ENCODE measurements at regions not wholly inside any gene's neighbourhood (a gene's known extent, or its start where the extent isn't known, plus 50 kb on each side); places are given as distances from the start of the nearest gene placed in this dataset.

DNA sequence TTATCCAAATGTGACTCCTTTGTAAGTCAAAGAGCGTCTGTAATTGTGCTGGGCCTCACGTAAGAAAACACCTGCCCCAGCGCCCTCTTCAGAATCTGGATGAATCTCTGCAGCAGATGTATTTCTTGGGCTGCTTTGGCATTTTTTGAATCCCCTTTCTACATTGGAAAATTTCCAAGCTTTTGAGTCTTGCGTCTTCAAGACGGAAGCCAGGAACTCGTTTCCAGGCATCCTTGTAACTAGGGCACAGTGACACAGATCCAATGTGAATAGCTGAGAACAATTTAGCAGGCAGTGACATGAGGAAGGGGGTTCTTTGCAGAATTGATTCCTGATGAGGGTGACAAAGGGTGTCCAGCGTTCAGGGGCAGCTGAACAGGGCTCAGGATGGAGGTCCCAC lies 862.3 kb downstream of the TYW1 start:
- ChIA-PET CTCF (no interaction called here), POLR2A (no interaction called here)
- WGBS (ENCODE audit: insufficient coverage) = 71% methylated on average over 4 of the region's 7 CpGs
- Histone ChIP-seq H3K9me3 (no peaks in the 10 kb centered on the region), H3K4me3 (ENCODE audit: control insufficient read depth in 1 of 2, extremely low read depth in 1 of 2, low read length in 1 of 2) (no peak overlapping the region), H3K27ac (ENCODE audit: low read length) (no peak overlapping the region), H3K4me1 (ENCODE audit: control insufficient read depth in 1 of 2, extremely low read depth in 1 of 2, insufficient read depth in 2 of 2, low read length in 2 of 2) (no peaks in the 10 kb centered on the region), H3K27me3 (replicated peaks in 1 of 2; ENCODE audit: control insufficient read depth in 2 of 2, extremely low read depth in 1 of 2, insufficient read depth in 2 of 2, low read length in 1 of 2) (no peaks in the 10 kb centered on the region), H3K36me3 (ENCODE audit: control insufficient read depth in 2 of 2, extremely low read depth in 1 of 2, insufficient read depth in 1 of 2, low read length in 1 of 2) (no peaks in the 10 kb centered on the region)
- Mint-ChIP-seq H3K27me3 (no peaks in the 10 kb centered on the region), H3K27ac (no peak overlapping the region), H3K9me3 (peaks cover 19 to 45% (median 19%) of the 10 kb centered on the region in 3 donors), H3K4me3 (no peak overlapping the region), H3K36me3 (no peaks in the 10 kb centered on the region), H3K4me1 (no peaks in the 10 kb centered on the region)
- no peak for ATAC-seq (replicated peaks in 1 of 4)
- no peak for DNase-seq

DNA sequence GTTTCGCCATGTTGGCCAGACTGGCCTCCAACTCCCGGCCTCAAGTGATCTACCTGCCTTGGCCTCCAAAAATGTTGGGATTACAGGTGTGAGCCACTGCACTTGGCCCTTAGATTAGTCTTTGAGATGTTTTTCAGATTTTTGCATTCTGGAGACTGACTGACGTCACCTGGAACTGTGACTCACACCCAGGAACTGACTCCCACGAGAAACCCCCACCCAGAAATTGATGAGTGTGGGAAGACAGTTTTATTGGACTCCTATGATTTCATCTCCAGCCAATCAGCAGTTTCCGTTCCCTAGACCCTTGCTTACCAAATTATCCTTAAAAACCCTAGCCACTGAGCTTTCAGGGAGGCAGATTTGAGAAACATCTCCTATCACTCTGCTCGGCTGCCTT lies 867.3 kb downstream of the TYW1 start:
- no peaks in the 10 kb centered on the region for H3K27me3 Mint-ChIP-seq
- ChIA-PET CTCF (no interaction called here), POLR2A (no interaction called here)
- peaks cover 3% of the 10 kb centered on the region for H3K9me3 ChIP-seq
- no peak overlapping the region for H3K27ac ChIP-seq (ENCODE audit: low read length)
- no peak for DNase-seq
- 100% methylated on average over 2 of the region's 6 CpGs for WGBS (ENCODE audit: insufficient coverage)
- ATAC-seq (replicated peaks in 1 of 4) = no peak
- H3K4me3 Mint-ChIP-seq = no peak overlapping the region
- H3K36me3 Mint-ChIP-seq = no peaks in the 10 kb centered on the region
- H3K9me3 Mint-ChIP-seq = peaks cover 10 to 35% (median 20%) of the 10 kb centered on the region in 3 donors
- no peaks in the 10 kb centered on the region for H3K4me1 ChIP-seq (ENCODE audit: control insufficient read depth in 1 of 2, extremely low read depth in 1 of 2, insufficient read depth in 2 of 2, low read length in 2 of 2)
- H3K27ac Mint-ChIP-seq = no peak overlapping the region
- no peaks in the 10 kb centered on the region for H3K36me3 ChIP-seq (ENCODE audit: control insufficient read depth in 2 of 2, extremely low read depth in 1 of 2, insufficient read depth in 1 of 2, low read length in 1 of 2)
- no peaks in the 10 kb centered on the region for H3K27me3 ChIP-seq (replicated peaks in 1 of 2; ENCODE audit: control insufficient read depth in 2 of 2, extremely low read depth in 1 of 2, insufficient read depth in 2 of 2, low read length in 1 of 2)
- no peak overlapping the region for H3K4me3 ChIP-seq (ENCODE audit: control insufficient read depth in 1 of 2, extremely low read depth in 1 of 2, low read length in 1 of 2)
- H3K4me1 Mint-ChIP-seq = no peaks in the 10 kb centered on the region

- ChIA-PET POLR2A (no interaction called here), CTCF (no interaction called here)
- no peak overlapping the region for H3K27ac Mint-ChIP-seq
- no peaks in the 10 kb centered on the region for H3K27me3 Mint-ChIP-seq
- H3K36me3 Mint-ChIP-seq = no peaks in the 10 kb centered on the region
- Histone ChIP-seq H3K4me1 (ENCODE audit: control insufficient read depth in 1 of 2, extremely low read depth in 1 of 2, insufficient read depth in 2 of 2, low read length in 2 of 2) (no peaks in the 10 kb centered on the region), H3K36me3 (ENCODE audit: control insufficient read depth in 2 of 2, extremely low read depth in 1 of 2, insufficient read depth in 1 of 2, low read length in 1 of 2) (no peaks in the 10 kb centered on the region), H3K27ac (ENCODE audit: low read length) (no peak overlapping the region), H3K27me3 (replicated peaks in 1 of 2; ENCODE audit: control insufficient read depth in 2 of 2, extremely low read depth in 1 of 2, insufficient read depth in 2 of 2, low read length in 1 of 2) (no peaks in the 10 kb centered on the region), H3K4me3 (ENCODE audit: control insufficient read depth in 1 of 2, extremely low read depth in 1 of 2, low read length in 1 of 2) (no peak overlapping the region), H3K9me3 (peaks cover 3% of the 10 kb centered on the region)
- peaks cover 22 to 34% (median 27%) of the 10 kb centered on the region in 3 donors for H3K9me3 Mint-ChIP-seq
- no peak for ATAC-seq (replicated peaks in 1 of 4)
- no peak overlapping the region for H3K4me3 Mint-ChIP-seq
- H3K4me1 Mint-ChIP-seq = no peaks in the 10 kb centered on the region
- no peak for DNase-seq
Observed at GRCh38 chr7:67866054-67866453, 869.4 kb downstream of the TYW1 start.

DNA sequence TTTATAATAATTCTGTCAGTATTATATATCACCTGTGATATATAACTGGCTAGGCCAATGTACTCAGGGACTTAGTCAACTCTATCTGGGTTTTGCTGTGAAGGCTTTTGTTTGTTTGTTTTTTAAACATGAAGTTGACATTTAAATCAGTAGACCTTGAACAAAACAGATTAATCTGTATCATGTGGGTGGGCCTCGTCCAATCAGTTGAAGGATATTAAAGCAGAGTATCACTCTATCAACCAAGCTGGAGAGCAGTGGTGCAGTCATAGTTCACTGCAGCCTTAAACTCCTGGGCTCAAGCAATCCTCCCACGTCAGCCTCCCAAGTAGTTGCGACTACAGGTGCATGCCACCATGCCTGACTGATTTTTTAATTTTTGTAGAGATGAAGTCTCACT lies 870.2 kb downstream of the TYW1 start:
- DNase-seq (no peak), ATAC-seq (replicated peaks in 1 of 4) (no peak)
- Histone ChIP-seq H3K27ac (ENCODE audit: low read length) (no peak overlapping the region), H3K4me1 (ENCODE audit: control insufficient read depth in 1 of 2, extremely low read depth in 1 of 2, insufficient read depth in 2 of 2, low read length in 2 of 2) (no peaks in the 10 kb centered on the region), H3K9me3 (peaks cover 3% of the 10 kb centered on the region), H3K4me3 (ENCODE audit: control insufficient read depth in 1 of 2, extremely low read depth in 1 of 2, low read length in 1 of 2) (no peak overlapping the region), H3K36me3 (ENCODE audit: control insufficient read depth in 2 of 2, extremely low read depth in 1 of 2, insufficient read depth in 1 of 2, low read length in 1 of 2) (no peaks in the 10 kb centered on the region), H3K27me3 (replicated peaks in 1 of 2; ENCODE audit: control insufficient read depth in 2 of 2, extremely low read depth in 1 of 2, insufficient read depth in 2 of 2, low read length in 1 of 2) (no peaks in the 10 kb centered on the region)
- Mint-ChIP-seq H3K9me3 (peaks cover 19 to 37% (median 20%) of the 10 kb centered on the region in 3 donors), H3K4me3 (no peak overlapping the region), H3K27ac (no peak overlapping the region), H3K27me3 (no peaks in the 10 kb centered on the region), H3K4me1 (no peaks in the 10 kb centered on the region), H3K36me3 (no peaks in the 10 kb centered on the region)
- CTCF ChIA-PET = no interaction called here
- POLR2A ChIA-PET = no interaction called here
- 33% methylated on average over 1 of the region's 3 CpGs for WGBS (ENCODE audit: insufficient coverage)

DNA sequence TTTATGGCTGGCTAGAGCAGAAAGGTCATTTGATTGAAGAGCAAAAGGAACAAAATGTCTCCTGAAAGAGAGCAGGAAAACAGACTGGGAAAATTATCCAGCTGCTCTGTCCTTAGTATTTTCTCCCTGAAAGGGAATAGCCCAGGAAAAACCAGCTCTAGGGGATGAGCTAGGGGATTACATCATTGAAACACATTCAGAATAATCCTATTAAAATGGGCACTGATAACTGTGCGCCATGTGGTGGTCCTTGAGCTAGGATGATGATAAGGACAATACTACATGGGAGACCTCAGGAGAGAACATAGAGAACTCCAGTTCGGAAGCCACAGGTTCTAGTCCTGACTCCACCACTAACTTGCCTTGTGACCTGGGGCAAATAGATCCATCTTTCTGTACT lies 873.8 kb downstream of the TYW1 start:
- no peaks in the 10 kb centered on the region for H3K4me1 Mint-ChIP-seq
- peaks cover 14 to 23% (median 22%) of the 10 kb centered on the region in 3 donors for H3K9me3 Mint-ChIP-seq
- DNase-seq (no peak), ATAC-seq (replicated peaks in 1 of 4) (no peak)
- H3K4me3 ChIP-seq (ENCODE audit: control insufficient read depth in 1 of 2, extremely low read depth in 1 of 2, low read length in 1 of 2) = no peak overlapping the region
- CTCF ChIA-PET = no interaction called here
- POLR2A ChIA-PET = no interaction called here
- H3K27ac ChIP-seq (ENCODE audit: low read length) = no peak overlapping the region
- H3K27me3 ChIP-seq (replicated peaks in 1 of 2; ENCODE audit: control insufficient read depth in 2 of 2, extremely low read depth in 1 of 2, insufficient read depth in 2 of 2, low read length in 1 of 2) = no peaks in the 10 kb centered on the region
- no CpG with 5 or more reads among the region's 2 CpGs for WGBS (ENCODE audit: insufficient coverage)
- no peaks in the 10 kb centered on the region for H3K27me3 Mint-ChIP-seq
- no peaks in the 10 kb centered on the region for H3K4me1 ChIP-seq (ENCODE audit: control insufficient read depth in 1 of 2, extremely low read depth in 1 of 2, insufficient read depth in 2 of 2, low read length in 2 of 2)
- peaks cover 3% of the 10 kb centered on the region for H3K9me3 ChIP-seq
- no peak overlapping the region for H3K4me3 Mint-ChIP-seq
- no peaks in the 10 kb centered on the region for H3K36me3 ChIP-seq (ENCODE audit: control insufficient read depth in 2 of 2, extremely low read depth in 1 of 2, insufficient read depth in 1 of 2, low read length in 1 of 2)
- H3K27ac Mint-ChIP-seq = no peak overlapping the region
- H3K36me3 Mint-ChIP-seq = no peaks in the 10 kb centered on the region

DNA sequence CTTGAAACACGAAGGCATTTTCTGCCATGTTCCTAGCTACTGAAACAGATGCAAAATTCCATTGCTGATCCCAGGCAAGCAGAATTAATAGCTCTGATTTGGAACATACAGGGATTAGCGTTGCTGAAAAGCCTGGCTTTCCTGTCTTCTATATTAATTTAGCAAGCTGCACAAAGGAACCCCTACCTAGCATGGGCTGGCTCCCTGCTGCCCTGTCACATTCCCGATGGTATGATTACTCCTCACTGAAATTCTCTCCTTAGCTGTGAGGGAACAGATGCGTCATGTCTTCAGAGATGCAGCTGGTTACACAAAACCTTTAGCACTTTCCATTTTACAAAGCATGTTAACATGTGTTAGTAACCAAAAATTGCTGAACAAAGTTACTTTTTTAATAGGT lies 878.9 kb downstream of the TYW1 start:
- Histone ChIP-seq H3K36me3 (ENCODE audit: control insufficient read depth in 2 of 2, extremely low read depth in 1 of 2, insufficient read depth in 1 of 2, low read length in 1 of 2) (no peaks in the 10 kb centered on the region), H3K9me3 (no peaks in the 10 kb centered on the region), H3K4me1 (ENCODE audit: control insufficient read depth in 1 of 2, extremely low read depth in 1 of 2, insufficient read depth in 2 of 2, low read length in 2 of 2) (no peaks in the 10 kb centered on the region), H3K27ac (ENCODE audit: low read length) (no peak overlapping the region), H3K27me3 (replicated peaks in 1 of 2; ENCODE audit: control insufficient read depth in 2 of 2, extremely low read depth in 1 of 2, insufficient read depth in 2 of 2, low read length in 1 of 2) (peaks cover 0 to 3% of the 10 kb centered on the region in 2 experiments), H3K4me3 (ENCODE audit: control insufficient read depth in 1 of 2, extremely low read depth in 1 of 2, low read length in 1 of 2) (no peak overlapping the region)
- Mint-ChIP-seq H3K4me3 (no peak overlapping the region), H3K36me3 (peaks cover 3% of the 10 kb centered on the region), H3K27ac (no peak overlapping the region), H3K4me1 (no peaks in the 10 kb centered on the region), H3K27me3 (no peaks in the 10 kb centered on the region), H3K9me3 (peaks cover 16 to 31% (median 19%) of the 10 kb centered on the region in 3 donors)
- DNase-seq (no peak), ATAC-seq (replicated peaks in 1 of 4) (no peak)
- WGBS (ENCODE audit: insufficient coverage) = 60% methylated on average over 2 of the region's 4 CpGs
- POLR2A ChIA-PET = interaction anchor here in 1 of 2 donors (1.2 kb wide), 1 partner anchor 326 kb away, joined by 3 read pairs; no protein-coding TSS in a partner anchor
- CTCF ChIA-PET = no interaction called here

DNA sequence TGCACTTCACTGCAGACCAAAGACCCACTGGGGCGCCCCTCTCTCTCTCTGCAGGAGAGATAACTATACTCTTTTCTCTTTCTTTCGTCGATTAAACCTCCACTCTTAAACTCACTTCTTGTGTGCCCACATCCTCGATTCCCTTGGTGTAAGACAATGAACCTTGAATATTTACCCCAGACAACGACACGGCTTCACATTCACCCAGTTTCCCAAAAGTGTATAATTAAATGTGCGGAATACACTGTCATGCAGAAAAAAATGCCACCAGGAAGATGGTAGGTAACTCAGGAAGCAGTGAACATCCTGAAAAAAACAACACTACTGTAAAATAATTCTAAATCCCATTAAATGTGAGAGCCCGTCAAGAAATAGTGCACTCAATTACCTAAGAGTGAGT lies 882.2 kb downstream of the TYW1 start:
- no peaks in the 10 kb centered on the region for H3K4me1 Mint-ChIP-seq
- peaks cover 3% of the 10 kb centered on the region for H3K36me3 Mint-ChIP-seq
- Histone ChIP-seq H3K27me3 (replicated peaks in 1 of 2; ENCODE audit: control insufficient read depth in 2 of 2, extremely low read depth in 1 of 2, insufficient read depth in 2 of 2, low read length in 1 of 2) (peaks cover 0 to 3% of the 10 kb centered on the region in 2 experiments), H3K4me3 (ENCODE audit: control insufficient read depth in 1 of 2, extremely low read depth in 1 of 2, low read length in 1 of 2) (no peak overlapping the region), H3K27ac (ENCODE audit: low read length) (no peak overlapping the region), H3K36me3 (ENCODE audit: control insufficient read depth in 2 of 2, extremely low read depth in 1 of 2, insufficient read depth in 1 of 2, low read length in 1 of 2) (no peaks in the 10 kb centered on the region), H3K4me1 (ENCODE audit: control insufficient read depth in 1 of 2, extremely low read depth in 1 of 2, insufficient read depth in 2 of 2, low read length in 2 of 2) (no peaks in the 10 kb centered on the region), H3K9me3 (no peaks in the 10 kb centered on the region)
- ChIA-PET CTCF (no interaction called here), POLR2A (no interaction called here)
- H3K4me3 Mint-ChIP-seq = no peak overlapping the region
- peaks cover 15 to 24% (median 18%) of the 10 kb centered on the region in 3 donors for H3K9me3 Mint-ChIP-seq
- H3K27ac Mint-ChIP-seq = no peak overlapping the region
- no peaks in the 10 kb centered on the region for H3K27me3 Mint-ChIP-seq
- WGBS (ENCODE audit: insufficient coverage) = 98% methylated on average over 3 of the region's 8 CpGs
- no peak for ATAC-seq (replicated peaks in 1 of 4)
- DNase-seq = no peak
